ENCODE measurements at regions not wholly inside any gene's neighbourhood (a gene's known extent, or its start where the extent isn't known, plus 50 kb on each side); places are given as distances from the start of the nearest gene placed in this dataset.

GRCh38 chr4:56123051-56123450 lies 174.3 kb downstream of the CEP135 start:
- POLR2A ChIA-PET = no interaction called here
- no peak overlapping the region for H3K27ac ChIP-seq (ENCODE audit: low read depth, low read length)
- TF ChIP-seq CTCF (IDR thresholded peaks at IDR 0.05; ENCODE audit: low read depth, low read length) = no peak

GRCh38 chr4:56118845-56119244 lies 170.1 kb downstream of the CEP135 start:
- Histone ChIP-seq H3K9me3 (ENCODE audit: control insufficient read depth, insufficient read depth, low read length) (no peaks in the 10 kb centered on the region; the same call in 1 of the 2 replicates), H3K4me3 (ENCODE audit: low read depth, low read length) (no peak overlapping the region), H3K27ac (ENCODE audit: low read depth, low read length) (no peak overlapping the region), H3K27me3 (ENCODE audit: control insufficient read depth, insufficient read depth, low read length) (no peaks in the 10 kb centered on the region)
- CTCF ChIA-PET = no interaction called here
- DNase-seq (ENCODE audit: low read depth, low spot score) = no peak
- POLR2A ChIA-PET = no interaction called here
- TF ChIP-seq CTCF (IDR thresholded peaks at IDR 0.05; ENCODE audit: low read depth, low read length) = no peak

More at GRCh38 chr4:56123051-56123450, 174.3 kb downstream of the CEP135 start:
- Histone ChIP-seq H3K9me3 (ENCODE audit: control insufficient read depth, insufficient read depth, low read length) (no peaks in the 10 kb centered on the region), H3K4me3 (ENCODE audit: low read depth, low read length) (no peak overlapping the region), H3K27me3 (ENCODE audit: control insufficient read depth, insufficient read depth, low read length) (peaks cover 2% of the 10 kb centered on the region)
- CTCF ChIA-PET = no interaction called here
- no peak for DNase-seq (ENCODE audit: low read depth, low spot score)

- no peak overlapping the region for H3K27ac ChIP-seq (ENCODE audit: low read depth, low read length)
- CTCF ChIA-PET = no interaction called here
- POLR2A ChIA-PET = no interaction called here
Observed at GRCh38 chr4:56118055-56118454, 169.3 kb downstream of the CEP135 start.

GRCh38 chr4:56115898-56116297 lies 167.2 kb downstream of the CEP135 start:
- Histone ChIP-seq H3K27me3 (ENCODE audit: control insufficient read depth, insufficient read depth, low read length) (no peaks in the 10 kb centered on the region), H3K27ac (ENCODE audit: low read depth, low read length) (no peak overlapping the region), H3K4me3 (ENCODE audit: low read depth, low read length) (no peak overlapping the region), H3K9me3 (ENCODE audit: control insufficient read depth, insufficient read depth, low read length) (no peaks in the 10 kb centered on the region; the same call in 1 of the 2 replicates)
- ChIA-PET POLR2A (no interaction called here), CTCF (no interaction called here)
- no peak for TF ChIP-seq CTCF (IDR thresholded peaks at IDR 0.05; ENCODE audit: low read depth, low read length)
- no peak for DNase-seq (ENCODE audit: low read depth, low spot score)

More at GRCh38 chr4:56118055-56118454, 169.3 kb downstream of the CEP135 start:
- H3K9me3 ChIP-seq (ENCODE audit: control insufficient read depth, insufficient read depth, low read length) = no peaks in the 10 kb centered on the region; the same call in 1 of the 2 replicates
- H3K27me3 ChIP-seq (ENCODE audit: control insufficient read depth, insufficient read depth, low read length) = no peaks in the 10 kb centered on the region
- no peak for DNase-seq (ENCODE audit: low read depth, low spot score)
- no peak overlapping the region for H3K4me3 ChIP-seq (ENCODE audit: low read depth, low read length)
- no peak for TF ChIP-seq CTCF (IDR thresholded peaks at IDR 0.05; ENCODE audit: low read depth, low read length)

GRCh38 chr4:56112377-56112776 lies 163.6 kb downstream of the CEP135 start:
- no peak overlapping the region for H3K27ac ChIP-seq (ENCODE audit: low read depth, low read length)
- H3K27me3 ChIP-seq (ENCODE audit: control insufficient read depth, insufficient read depth, low read length) = no peaks in the 10 kb centered on the region
- no peaks in the 10 kb centered on the region; the same call in 1 of the 2 replicates for H3K9me3 ChIP-seq (ENCODE audit: control insufficient read depth, insufficient read depth, low read length)
- no peak overlapping the region for H3K4me3 ChIP-seq (ENCODE audit: low read depth, low read length)
- DNase-seq (ENCODE audit: low read depth, low spot score) = no peak
- POLR2A ChIA-PET = no interaction called here
- CTCF ChIA-PET = no interaction called here
- TF ChIP-seq CTCF (IDR thresholded peaks at IDR 0.05; ENCODE audit: low read depth, low read length) = no peak

Data from AG04450 (cell line).